ENCODE measurements at regions not wholly inside any gene's neighbourhood (a gene's known extent, or its start where the extent isn't known, plus 50 kb on each side); places are given as distances from the start of the nearest gene placed in this dataset.

DNA sequence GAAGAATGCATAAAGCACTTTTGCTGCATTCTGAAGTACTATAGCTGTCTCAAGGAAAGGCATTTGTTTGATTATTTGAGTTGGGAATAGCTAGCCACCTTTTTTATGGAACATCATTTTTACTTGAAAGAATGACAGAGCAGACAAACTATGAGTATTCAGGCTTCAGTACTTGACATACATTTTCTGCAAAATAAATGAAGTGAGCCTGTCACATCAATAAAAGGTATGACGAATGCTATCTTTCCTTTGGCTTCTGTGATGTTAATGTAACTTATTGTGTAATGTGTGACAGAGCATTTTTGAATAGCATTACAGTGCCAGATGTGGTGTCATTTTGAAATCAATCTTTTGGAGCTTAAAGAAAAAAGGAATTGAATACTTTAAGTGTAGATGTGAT is 440.3 kb upstream of the ONECUT1 start:
- DNase-seq (ENCODE audit: low read depth): no peak
- no peak overlapping the region for H3K4me3 ChIP-seq (ENCODE audit: low read depth, low read length)
- TF ChIP-seq, protein P1, sequence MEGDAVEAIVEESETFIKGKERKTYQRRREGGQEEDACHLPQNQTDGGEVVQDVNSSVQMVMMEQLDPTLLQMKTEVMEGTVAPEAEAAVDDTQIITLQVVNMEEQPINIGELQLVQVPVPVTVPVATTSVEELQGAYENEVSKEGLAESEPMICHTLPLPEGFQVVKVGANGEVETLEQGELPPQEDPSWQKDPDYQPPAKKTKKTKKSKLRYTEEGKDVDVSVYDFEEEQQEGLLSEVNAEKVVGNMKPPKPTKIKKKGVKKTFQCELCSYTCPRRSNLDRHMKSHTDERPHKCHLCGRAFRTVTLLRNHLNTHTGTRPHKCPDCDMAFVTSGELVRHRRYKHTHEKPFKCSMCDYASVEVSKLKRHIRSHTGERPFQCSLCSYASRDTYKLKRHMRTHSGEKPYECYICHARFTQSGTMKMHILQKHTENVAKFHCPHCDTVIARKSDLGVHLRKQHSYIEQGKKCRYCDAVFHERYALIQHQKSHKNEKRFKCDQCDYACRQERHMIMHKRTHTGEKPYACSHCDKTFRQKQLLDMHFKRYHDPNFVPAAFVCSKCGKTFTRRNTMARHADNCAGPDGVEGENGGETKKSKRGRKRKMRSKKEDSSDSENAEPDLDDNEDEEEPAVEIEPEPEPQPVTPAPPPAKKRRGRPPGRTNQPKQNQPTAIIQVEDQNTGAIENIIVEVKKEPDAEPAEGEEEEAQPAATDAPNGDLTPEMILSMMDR (conservative IDR thresholded peaks at IDR 0.05; ENCODE audit: low read depth, low read length): no peak

DNA sequence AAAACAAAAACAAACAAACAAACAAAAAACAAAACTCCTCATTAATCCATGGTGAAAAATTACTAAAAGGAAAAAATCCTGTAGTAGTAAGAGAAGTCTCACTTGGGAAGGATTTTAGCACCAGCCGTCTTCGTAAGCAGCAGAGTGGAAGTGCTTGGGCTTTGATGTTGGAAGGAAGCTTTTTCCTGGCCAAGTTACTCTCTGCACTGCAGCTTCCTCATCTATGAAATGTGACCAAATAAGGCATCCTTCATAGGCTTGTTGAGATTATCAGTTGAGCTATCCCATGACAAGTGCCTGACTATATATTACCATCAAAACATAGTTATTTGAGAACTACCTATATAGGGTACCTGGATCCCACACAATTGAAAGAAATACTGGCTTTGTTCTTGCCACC is 436.4 kb upstream of the ONECUT1 start:
- H3K4me3 ChIP-seq (ENCODE audit: low read depth, low read length): no peak overlapping the region
- TF ChIP-seq, protein P1 (conservative IDR thresholded peaks at IDR 0.05; ENCODE audit: low read depth, low read length): no peak
- no peak for DNase-seq (ENCODE audit: low read depth)

DNA sequence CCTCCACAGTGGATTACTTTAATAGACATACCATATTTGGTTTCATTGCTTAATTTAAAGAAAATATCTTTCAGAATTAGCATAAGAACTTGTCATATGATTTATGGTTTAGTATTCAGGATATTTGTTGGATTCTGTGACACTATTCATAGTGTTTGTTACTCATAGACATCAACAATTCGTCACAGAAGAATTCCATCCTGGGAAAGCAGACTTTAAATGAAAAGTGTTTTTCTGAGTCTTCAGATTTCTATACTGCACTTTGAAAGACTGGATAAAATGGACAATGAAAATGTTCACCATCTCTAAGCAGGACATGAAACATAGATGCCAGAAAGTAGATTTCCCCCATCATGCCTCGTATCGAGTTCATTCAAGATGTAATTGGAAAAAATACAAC is 435.6 kb upstream of the ONECUT1 start:
- no peak for DNase-seq (ENCODE audit: low read depth)
- TF ChIP-seq, protein P1 (conservative IDR thresholded peaks at IDR 0.05; ENCODE audit: low read depth, low read length): no peak
- H3K4me3 ChIP-seq (ENCODE audit: low read depth, low read length): no peak overlapping the region

DNA sequence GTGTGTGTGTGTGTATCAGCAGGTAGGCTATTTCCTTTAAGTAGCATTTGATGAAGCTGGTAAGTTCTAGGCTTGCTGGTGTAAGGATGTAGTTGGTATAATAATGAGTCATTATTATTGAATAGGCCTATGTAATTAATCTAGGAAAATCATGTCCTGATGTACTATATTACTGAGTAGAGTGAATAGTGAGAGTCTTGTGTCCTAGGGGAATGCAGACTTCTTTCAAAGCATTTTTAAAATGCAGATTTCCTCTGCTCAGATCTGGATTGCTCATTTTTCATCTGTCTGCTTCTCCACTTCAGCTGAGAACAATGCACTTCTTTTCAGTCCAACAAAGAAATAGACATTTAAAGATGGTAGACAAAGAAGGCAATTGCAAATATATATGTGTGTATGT is 434.2 kb upstream of the ONECUT1 start:
- no peak overlapping the region for H3K4me3 ChIP-seq (ENCODE audit: low read depth, low read length)
- DNase-seq (ENCODE audit: low read depth): no peak
- TF ChIP-seq, protein P1 (conservative IDR thresholded peaks at IDR 0.05; ENCODE audit: low read depth, low read length): no peak

DNA sequence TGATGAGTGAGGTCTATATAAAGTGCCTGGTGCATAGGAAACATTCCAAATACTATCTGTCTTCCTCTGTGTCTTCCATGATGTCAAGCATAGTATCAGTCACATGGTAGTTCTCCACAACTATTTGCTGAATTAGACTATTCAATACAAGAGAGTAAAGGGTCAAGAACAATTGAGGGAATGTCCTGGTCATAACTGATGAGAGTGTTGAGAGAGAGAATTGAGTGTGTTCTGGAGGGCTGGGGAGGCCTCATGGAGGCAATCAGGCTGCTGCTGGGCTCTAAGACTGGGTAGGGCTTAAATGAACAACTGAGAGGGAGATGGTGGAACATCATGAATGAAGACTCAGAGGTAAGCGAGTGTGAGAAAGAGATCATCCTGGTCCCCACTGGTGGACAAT is 433.7 kb upstream of the ONECUT1 start:
- TF ChIP-seq, protein P1 (conservative IDR thresholded peaks at IDR 0.05; ENCODE audit: low read depth, low read length): no peak
- H3K4me3 ChIP-seq (ENCODE audit: low read depth, low read length): no peak overlapping the region
- DNase-seq (ENCODE audit: low read depth): no peak

DNA sequence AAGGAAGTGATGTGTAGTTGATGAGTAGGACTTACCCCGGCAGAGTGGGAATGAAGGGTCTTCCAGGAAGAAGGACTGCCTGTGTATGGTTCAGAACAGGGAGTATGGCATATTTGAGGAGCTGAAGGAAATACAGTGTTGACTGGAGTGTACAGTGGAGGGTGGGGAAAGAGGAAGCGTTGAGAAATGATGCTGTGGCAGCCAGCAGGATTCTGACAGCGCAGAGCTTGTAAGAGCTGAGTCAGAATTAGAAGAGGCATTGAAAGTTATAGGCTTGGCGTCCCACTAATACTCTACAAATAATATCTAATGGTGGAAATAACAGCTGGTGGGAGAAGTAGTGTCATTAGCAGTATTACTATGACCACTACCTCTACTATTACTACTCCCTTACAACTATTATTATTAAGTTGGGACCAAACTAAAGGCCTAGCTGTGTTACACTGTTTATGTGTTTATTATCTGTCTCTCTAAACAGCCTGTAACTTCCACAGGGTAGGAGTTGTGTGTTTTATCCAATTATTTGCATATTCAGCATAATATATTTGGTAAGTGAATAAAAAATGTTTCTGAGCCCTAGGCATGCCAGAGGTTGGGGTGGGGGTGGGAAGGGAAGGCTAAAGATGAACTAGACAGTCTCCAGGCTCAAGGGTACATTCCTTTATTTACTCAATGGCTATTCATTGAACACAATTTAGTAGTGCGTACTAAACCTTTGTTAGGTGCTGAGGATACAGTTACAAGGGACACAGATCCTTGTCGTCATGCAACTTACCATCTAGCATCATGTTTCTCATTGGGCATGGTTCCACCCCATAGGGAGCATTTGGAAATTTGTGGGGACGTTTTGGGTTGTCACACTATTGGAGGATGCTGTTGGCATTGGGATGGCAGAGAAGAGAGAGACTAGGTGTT is 428.8 kb upstream of the ONECUT1 start:
- H3K4me3 ChIP-seq (ENCODE audit: low read depth, low read length): no peak overlapping the region
- TF ChIP-seq, protein P1 (conservative IDR thresholded peaks at IDR 0.05; ENCODE audit: low read depth, low read length): no peak
- DNase-seq (ENCODE audit: low read depth): no peak

DNA sequence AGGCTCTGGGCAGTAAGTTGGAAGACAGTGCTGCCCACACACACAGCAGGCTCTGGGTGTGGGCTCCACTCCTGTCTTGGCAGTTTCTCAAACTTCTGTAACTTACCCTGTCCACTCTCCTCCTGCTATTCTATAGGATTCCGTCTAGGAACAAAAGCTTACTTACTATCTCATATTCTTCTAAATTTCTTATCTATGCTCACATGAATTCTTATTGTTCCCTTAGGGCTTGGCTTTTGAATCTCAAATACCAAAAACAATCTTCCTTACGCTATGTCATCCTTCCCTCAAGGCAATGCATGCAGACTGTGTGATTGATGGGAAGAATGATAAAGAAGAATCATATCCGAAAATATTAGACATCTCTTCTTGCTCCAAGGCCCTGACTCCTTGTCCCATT is 425.9 kb upstream of the ONECUT1 start:
- H3K4me3 ChIP-seq (ENCODE audit: low read depth, low read length): no peak overlapping the region
- no peak for DNase-seq (ENCODE audit: low read depth)
- TF ChIP-seq, protein P1 (conservative IDR thresholded peaks at IDR 0.05; ENCODE audit: low read depth, low read length): no peak

Measured in epithelial cell of proximal tubule (primary cell).